ENCODE measurements at regions not wholly inside any gene's neighbourhood (a gene's known extent, or its start where the extent isn't known, plus 50 kb on each side); places are given as distances from the start of the nearest gene placed in this dataset.

DNA sequence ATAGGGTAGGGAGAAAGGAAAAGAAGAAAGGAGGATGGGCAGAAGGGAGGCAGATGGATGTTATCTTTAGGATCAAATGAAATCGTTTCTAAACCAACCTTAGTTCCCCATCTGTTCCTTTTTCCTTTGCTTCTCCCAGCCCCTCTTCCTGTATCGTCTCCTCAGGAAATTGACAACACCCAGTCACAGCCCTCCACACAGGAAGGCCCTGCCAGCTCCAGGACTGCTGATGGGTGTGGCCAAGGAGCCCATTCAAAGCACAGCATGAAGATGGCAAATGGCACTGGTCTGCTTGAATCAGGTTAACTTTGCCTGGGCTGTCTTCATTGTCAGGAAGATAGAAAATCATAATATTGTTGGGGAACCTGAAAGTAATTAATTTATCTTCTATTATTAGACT, 164.8 kb downstream of the C11orf87 start:
- H3K27ac Mint-ChIP-seq (ENCODE audit: unreplicated experiment) = no peak overlapping the region
- no peak for DNase-seq (ENCODE audit: low spot score)
- H3K4me1 Mint-ChIP-seq (ENCODE audit: low read depth) = peaks cover 24% of the 10 kb centered on the region
- H3K36me3 Mint-ChIP-seq (ENCODE audit: low read depth) = no peaks in the 10 kb centered on the region
- H3K4me3 Mint-ChIP-seq (ENCODE audit: unreplicated experiment) = no peak overlapping the region
- H3K9me3 Mint-ChIP-seq (ENCODE audit: low read depth) = no peaks in the 10 kb centered on the region
- no peaks in the 10 kb centered on the region for H3K27me3 Mint-ChIP-seq (ENCODE audit: low read depth)
- TF ChIP-seq, protein P1, sequence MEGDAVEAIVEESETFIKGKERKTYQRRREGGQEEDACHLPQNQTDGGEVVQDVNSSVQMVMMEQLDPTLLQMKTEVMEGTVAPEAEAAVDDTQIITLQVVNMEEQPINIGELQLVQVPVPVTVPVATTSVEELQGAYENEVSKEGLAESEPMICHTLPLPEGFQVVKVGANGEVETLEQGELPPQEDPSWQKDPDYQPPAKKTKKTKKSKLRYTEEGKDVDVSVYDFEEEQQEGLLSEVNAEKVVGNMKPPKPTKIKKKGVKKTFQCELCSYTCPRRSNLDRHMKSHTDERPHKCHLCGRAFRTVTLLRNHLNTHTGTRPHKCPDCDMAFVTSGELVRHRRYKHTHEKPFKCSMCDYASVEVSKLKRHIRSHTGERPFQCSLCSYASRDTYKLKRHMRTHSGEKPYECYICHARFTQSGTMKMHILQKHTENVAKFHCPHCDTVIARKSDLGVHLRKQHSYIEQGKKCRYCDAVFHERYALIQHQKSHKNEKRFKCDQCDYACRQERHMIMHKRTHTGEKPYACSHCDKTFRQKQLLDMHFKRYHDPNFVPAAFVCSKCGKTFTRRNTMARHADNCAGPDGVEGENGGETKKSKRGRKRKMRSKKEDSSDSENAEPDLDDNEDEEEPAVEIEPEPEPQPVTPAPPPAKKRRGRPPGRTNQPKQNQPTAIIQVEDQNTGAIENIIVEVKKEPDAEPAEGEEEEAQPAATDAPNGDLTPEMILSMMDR (IDR thresholded peaks at IDR 0.05) = no peak

- Mint-ChIP-seq H3K4me1 (ENCODE audit: low read depth) (peaks cover 7% of the 10 kb centered on the region), H3K36me3 (ENCODE audit: low read depth) (no peaks in the 10 kb centered on the region), H3K27ac (ENCODE audit: unreplicated experiment) (no peak overlapping the region), H3K27me3 (ENCODE audit: low read depth) (no peaks in the 10 kb centered on the region), H3K4me3 (ENCODE audit: unreplicated experiment) (no peak overlapping the region), H3K9me3 (ENCODE audit: low read depth) (no peaks in the 10 kb centered on the region)
- TF ChIP-seq, protein P1 (IDR thresholded peaks at IDR 0.05) = no peak
- no peak for DNase-seq (ENCODE audit: low spot score)
Observed at GRCh38 chr11:109590782-109591181, 168.8 kb downstream of the C11orf87 start.

GRCh38 chr11:109597336-109597735, 175.3 kb downstream of the C11orf87 start:
- Mint-ChIP-seq H3K36me3 (ENCODE audit: low read depth) (no peaks in the 10 kb centered on the region), H3K4me1 (ENCODE audit: low read depth) (no peaks in the 10 kb centered on the region), H3K27me3 (ENCODE audit: low read depth) (peaks cover 3% of the 10 kb centered on the region), H3K4me3 (ENCODE audit: unreplicated experiment) (no peak overlapping the region), H3K27ac (ENCODE audit: unreplicated experiment) (no peak overlapping the region), H3K9me3 (ENCODE audit: low read depth) (no peaks in the 10 kb centered on the region)
- no peak for DNase-seq (ENCODE audit: low spot score)
- TF ChIP-seq, protein P1 (IDR thresholded peaks at IDR 0.05) = no peak

DNA sequence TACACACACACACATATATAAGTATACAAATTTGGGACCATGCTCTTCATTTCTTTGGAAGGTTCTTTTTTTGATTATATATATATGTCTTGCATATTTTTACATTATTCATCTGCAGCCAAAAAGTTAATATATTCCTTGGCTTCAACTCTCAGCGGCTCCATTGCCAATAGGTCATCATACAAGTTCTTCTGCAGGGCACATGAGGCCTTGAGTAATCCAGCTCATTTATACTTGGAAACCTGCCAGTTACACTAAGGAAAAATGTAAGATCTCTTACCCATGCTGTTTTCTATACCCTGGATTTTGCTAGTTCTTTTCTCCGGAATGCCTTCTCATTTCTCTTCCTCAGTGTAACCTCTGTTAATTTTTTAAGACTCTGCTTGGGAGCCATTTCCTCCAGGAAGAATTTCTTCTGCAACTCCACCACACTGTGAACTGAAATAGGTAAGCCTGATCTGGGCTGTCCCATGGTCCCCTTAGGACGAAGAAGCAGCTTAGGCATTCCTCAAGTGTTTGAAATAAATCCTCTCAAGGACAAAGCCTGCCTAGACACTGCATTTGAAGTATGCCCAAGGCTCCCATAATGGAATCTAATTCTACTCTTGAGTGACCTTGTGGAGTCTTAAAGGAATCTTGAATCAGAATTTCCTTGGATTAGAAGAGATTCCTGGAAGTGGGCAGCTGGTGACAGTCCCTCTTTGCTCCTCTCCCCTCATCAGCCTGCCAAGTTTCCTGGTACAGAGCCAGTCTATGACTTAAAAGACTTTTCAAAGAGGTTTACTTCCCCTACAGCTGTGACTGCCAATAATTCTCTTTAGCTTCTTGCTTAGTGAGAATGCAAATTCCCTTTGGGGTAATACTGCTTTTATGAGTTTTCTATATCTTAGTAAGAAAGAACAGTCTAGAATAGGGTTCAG, 182.8 kb downstream of the C11orf87 start:
- no peak for DNase-seq (ENCODE audit: low spot score)
- Mint-ChIP-seq H3K36me3 (ENCODE audit: low read depth) (no peaks in the 10 kb centered on the region), H3K4me1 (ENCODE audit: low read depth) (peaks cover 5% of the 10 kb centered on the region), H3K27me3 (ENCODE audit: low read depth) (peaks cover 6% of the 10 kb centered on the region), H3K9me3 (ENCODE audit: low read depth) (no peaks in the 10 kb centered on the region), H3K27ac (ENCODE audit: unreplicated experiment) (no peak overlapping the region), H3K4me3 (ENCODE audit: unreplicated experiment) (no peak overlapping the region)
- TF ChIP-seq, protein P1 (IDR thresholded peaks at IDR 0.05) = no peak

- peaks cover 6% of the 10 kb centered on the region for H3K27me3 Mint-ChIP-seq (ENCODE audit: low read depth)
- no peak for DNase-seq (ENCODE audit: low spot score)
- H3K36me3 Mint-ChIP-seq (ENCODE audit: low read depth) = no peaks in the 10 kb centered on the region
- TF ChIP-seq, protein P1 (IDR thresholded peaks at IDR 0.05) = no peak
- H3K4me3 Mint-ChIP-seq (ENCODE audit: unreplicated experiment) = no peak overlapping the region
- H3K27ac Mint-ChIP-seq (ENCODE audit: unreplicated experiment) = no peak overlapping the region
- no peaks in the 10 kb centered on the region for H3K9me3 Mint-ChIP-seq (ENCODE audit: low read depth)
- peaks cover 5% of the 10 kb centered on the region for H3K4me1 Mint-ChIP-seq (ENCODE audit: low read depth)
Observed at GRCh38 chr11:109606256-109606655, 184.3 kb downstream of the C11orf87 start.

Measured in chondrocyte (in vitro differentiated cells).